GM12878 (cell line): ENCODE measurements at regions not wholly inside any gene's neighbourhood (a gene's known extent, or its start where the extent isn't known, plus 50 kb on each side); places are given as distances from the start of the nearest gene placed in this dataset.

Experiments used
- FOXK2 ChIP-seq: fragments of 450-650 bp; IDR thresholded peaks from 2 replicates; pipeline ENCODE4 v1.6.1; 2017; ENCODE audit warnings: mild to moderate bottlenecking, moderate library complexity
- MXI1 ChIP-seq: fragments of 150-350 bp; IDR thresholded peaks from 2 replicates; pipeline ENCODE4 v1.6.1; 2011; ENCODE audit warnings: low read depth, mild to moderate bottlenecking, inconsistent platforms, low read length, improper control_type of control experiment
- MYB ChIP-seq: fragments of 150-350 bp; IDR thresholded peaks from 2 replicates; pipeline ENCODE4 v1.6.1; 2014; ENCODE audit warnings: mild to moderate bottlenecking, low read depth, low read length, borderline replicate concordance
- MYC ChIP-seq: IDR thresholded peaks from 2 replicates; pipeline ENCODE4 v1.6.1; 2011; ENCODE audit warnings: mild to moderate bottlenecking, low read length, moderate library complexity, inconsistent platforms; ENCODE audit not compliant: insufficient read depth, insufficient replicate concordance, insufficient read length, severe bottlenecking
- NFYB ChIP-seq: IDR thresholded peaks from 2 replicates; pipeline ENCODE4 v1.6.1; 2011; ENCODE audit warnings: low read depth, mild to moderate bottlenecking, low read length, improper control_type of control experiment, moderate library complexity; ENCODE audit not compliant: insufficient read depth
- POLR2A ChIP-seq: IDR thresholded peaks from 2 replicates; pipeline ENCODE4 v1.6.1; 2011; ENCODE audit warnings: low read depth, mild to moderate bottlenecking, low read length
- POLR2AphosphoS5 ChIP-seq: IDR thresholded peaks from 2 replicates; pipeline ENCODE4 v1.6.1; 2011; ENCODE audit warnings: mild to moderate bottlenecking, low read length, inconsistent platforms
- RAD21 ChIP-seq: IDR thresholded peaks from 2 replicates; pipeline ENCODE4 v1.6.1; 2011; ENCODE audit warnings: mild to moderate bottlenecking, low read depth, low read length, moderate library complexity; ENCODE audit not compliant: insufficient read depth
- SRF ChIP-seq, 2 experiments: IDR thresholded peaks; 2 replicates each; pipeline ENCODE4 v1.6.1; 2011; ENCODE audit warnings: low read depth in 2 of 2, low read length in 2 of 2, mild to moderate bottlenecking in 1 of 2, moderate library complexity in 1 of 2
- YY1 ChIP-seq: IDR thresholded peaks from 2 replicates; pipeline ENCODE4 v1.6.1; 2011; ENCODE audit warnings: low read depth, mild to moderate bottlenecking, low read length
- ZNF207 ChIP-seq: fragments of 450-650 bp; IDR thresholded peaks from 2 replicates; pipeline ENCODE4 v1.6.1; 2014; ENCODE audit warnings: antibody characterized with exemption, mild to moderate bottlenecking, borderline replicate concordance
- TF ChIP-seq, protein P1 (sequence below), 3 experiments: IDR thresholded peaks in 2 of 3; conservative IDR thresholded peaks in 1 of 3; 2 replicates each; pipeline ENCODE4 v1.5.1; 2011; ENCODE audit warnings: low read depth in 3 of 3, low read length in 3 of 3, mild to moderate bottlenecking in 3 of 3, control low read depth in 2 of 3, moderate library complexity in 2 of 3, inconsistent platforms in 1 of 3, mixed read lengths in 1 of 3; ENCODE audit not compliant: control insufficient read depth in 2 of 3, insufficient read depth in 1 of 3; ENCODE audit errors: extremely low read depth in 1 of 3
- TF ChIP-seq, protein P2 (sequence below): IDR thresholded peaks from 2 replicates; pipeline ENCODE4 v1.6.1; 2012; ENCODE audit warnings: mild to moderate bottlenecking, low read depth, low read length

- TF ChIP-seq SRF (IDR thresholded peaks at IDR 0.05; ENCODE audit: low read depth in 2 of 2, low read length in 2 of 2) (no peak), MXI1 (no peak), NFYB (no peak), YY1 (no peak), POLR2A (no peak), FOXK2 (no peak), POLR2AphosphoS5 (no peak), RAD21 (no peak), ZNF207 (no peak), MYC (no peak), MYB (no peak)
- TF ChIP-seq, protein P1, sequence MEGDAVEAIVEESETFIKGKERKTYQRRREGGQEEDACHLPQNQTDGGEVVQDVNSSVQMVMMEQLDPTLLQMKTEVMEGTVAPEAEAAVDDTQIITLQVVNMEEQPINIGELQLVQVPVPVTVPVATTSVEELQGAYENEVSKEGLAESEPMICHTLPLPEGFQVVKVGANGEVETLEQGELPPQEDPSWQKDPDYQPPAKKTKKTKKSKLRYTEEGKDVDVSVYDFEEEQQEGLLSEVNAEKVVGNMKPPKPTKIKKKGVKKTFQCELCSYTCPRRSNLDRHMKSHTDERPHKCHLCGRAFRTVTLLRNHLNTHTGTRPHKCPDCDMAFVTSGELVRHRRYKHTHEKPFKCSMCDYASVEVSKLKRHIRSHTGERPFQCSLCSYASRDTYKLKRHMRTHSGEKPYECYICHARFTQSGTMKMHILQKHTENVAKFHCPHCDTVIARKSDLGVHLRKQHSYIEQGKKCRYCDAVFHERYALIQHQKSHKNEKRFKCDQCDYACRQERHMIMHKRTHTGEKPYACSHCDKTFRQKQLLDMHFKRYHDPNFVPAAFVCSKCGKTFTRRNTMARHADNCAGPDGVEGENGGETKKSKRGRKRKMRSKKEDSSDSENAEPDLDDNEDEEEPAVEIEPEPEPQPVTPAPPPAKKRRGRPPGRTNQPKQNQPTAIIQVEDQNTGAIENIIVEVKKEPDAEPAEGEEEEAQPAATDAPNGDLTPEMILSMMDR (IDR thresholded peaks at IDR 0.05 in 2 of 3, conservative IDR thresholded peaks at IDR 0.05 in 1 of 3; ENCODE audit: control insufficient read depth in 2 of 3, extremely low read depth in 1 of 3, insufficient read depth in 1 of 3, low read depth in 3 of 3, low read length in 3 of 3): no peak
- TF ChIP-seq, protein P2, sequence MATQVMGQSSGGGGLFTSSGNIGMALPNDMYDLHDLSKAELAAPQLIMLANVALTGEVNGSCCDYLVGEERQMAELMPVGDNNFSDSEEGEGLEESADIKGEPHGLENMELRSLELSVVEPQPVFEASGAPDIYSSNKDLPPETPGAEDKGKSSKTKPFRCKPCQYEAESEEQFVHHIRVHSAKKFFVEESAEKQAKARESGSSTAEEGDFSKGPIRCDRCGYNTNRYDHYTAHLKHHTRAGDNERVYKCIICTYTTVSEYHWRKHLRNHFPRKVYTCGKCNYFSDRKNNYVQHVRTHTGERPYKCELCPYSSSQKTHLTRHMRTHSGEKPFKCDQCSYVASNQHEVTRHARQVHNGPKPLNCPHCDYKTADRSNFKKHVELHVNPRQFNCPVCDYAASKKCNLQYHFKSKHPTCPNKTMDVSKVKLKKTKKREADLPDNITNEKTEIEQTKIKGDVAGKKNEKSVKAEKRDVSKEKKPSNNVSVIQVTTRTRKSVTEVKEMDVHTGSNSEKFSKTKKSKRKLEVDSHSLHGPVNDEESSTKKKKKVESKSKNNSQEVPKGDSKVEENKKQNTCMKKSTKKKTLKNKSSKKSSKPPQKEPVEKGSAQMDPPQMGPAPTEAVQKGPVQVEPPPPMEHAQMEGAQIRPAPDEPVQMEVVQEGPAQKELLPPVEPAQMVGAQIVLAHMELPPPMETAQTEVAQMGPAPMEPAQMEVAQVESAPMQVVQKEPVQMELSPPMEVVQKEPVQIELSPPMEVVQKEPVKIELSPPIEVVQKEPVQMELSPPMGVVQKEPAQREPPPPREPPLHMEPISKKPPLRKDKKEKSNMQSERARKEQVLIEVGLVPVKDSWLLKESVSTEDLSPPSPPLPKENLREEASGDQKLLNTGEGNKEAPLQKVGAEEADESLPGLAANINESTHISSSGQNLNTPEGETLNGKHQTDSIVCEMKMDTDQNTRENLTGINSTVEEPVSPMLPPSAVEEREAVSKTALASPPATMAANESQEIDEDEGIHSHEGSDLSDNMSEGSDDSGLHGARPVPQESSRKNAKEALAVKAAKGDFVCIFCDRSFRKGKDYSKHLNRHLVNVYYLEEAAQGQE: no peak
These were observed 1466.4 kb downstream of the EFNB2 start for GRCh38 chr13:105069106-105069505.
